GM10266 (cell line): ENCODE measurements at regions not wholly inside any gene's neighbourhood (a gene's known extent, or its start where the extent isn't known, plus 50 kb on each side); places are given as distances from the start of the nearest gene placed in this dataset.

Experiments used
- DNase-seq: peaks from one replicate; pipeline ENCODE4 v3.0.0; 2012; ENCODE audit errors: extremely low spot score
- TF ChIP-seq, protein P1 (sequence below): IDR thresholded peaks from 2 replicates; pipeline ENCODE4 v1.5.1; 2012; ENCODE audit warnings: mild to moderate bottlenecking, low read depth; ENCODE audit not compliant: control insufficient read depth, insufficient read depth; ENCODE audit errors: missing control alignments

- TF ChIP-seq, protein P1, sequence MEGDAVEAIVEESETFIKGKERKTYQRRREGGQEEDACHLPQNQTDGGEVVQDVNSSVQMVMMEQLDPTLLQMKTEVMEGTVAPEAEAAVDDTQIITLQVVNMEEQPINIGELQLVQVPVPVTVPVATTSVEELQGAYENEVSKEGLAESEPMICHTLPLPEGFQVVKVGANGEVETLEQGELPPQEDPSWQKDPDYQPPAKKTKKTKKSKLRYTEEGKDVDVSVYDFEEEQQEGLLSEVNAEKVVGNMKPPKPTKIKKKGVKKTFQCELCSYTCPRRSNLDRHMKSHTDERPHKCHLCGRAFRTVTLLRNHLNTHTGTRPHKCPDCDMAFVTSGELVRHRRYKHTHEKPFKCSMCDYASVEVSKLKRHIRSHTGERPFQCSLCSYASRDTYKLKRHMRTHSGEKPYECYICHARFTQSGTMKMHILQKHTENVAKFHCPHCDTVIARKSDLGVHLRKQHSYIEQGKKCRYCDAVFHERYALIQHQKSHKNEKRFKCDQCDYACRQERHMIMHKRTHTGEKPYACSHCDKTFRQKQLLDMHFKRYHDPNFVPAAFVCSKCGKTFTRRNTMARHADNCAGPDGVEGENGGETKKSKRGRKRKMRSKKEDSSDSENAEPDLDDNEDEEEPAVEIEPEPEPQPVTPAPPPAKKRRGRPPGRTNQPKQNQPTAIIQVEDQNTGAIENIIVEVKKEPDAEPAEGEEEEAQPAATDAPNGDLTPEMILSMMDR: no peak
- DNase-seq: no peak
Measured at GRCh38 chr14:83842547-83842946, 1687.4 kb upstream of the FLRT2 start.

GRCh38 chr14:83847102-83847501, 1682.8 kb upstream of the FLRT2 start:
- TF ChIP-seq, protein P1: no peak

GRCh38 chr14:83850092-83850491, 1679.9 kb upstream of the FLRT2 start:
- TF ChIP-seq, protein P1: no peak
- no peak for DNase-seq

More at GRCh38 chr14:83847102-83847501, 1682.8 kb upstream of the FLRT2 start:
- no peak for DNase-seq

DNA sequence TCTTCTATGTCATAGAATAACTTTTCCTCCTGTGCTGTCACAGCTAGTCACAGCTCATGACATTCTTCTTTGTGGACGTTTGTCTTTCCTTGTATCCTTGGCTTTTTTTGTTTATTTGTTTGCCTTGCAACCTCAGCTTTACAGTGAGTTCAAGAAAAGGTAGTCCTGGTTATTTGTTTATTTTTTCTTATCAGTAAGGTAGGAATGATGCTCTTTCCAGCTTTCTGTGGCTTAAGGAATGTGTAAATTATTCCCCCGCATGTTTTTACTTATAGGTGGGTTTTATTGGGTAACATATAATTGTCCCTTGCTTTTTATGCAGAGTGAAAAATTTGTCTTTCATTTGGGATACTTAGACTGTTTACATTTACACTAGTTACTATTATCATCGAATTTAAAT, 1673.6 kb upstream of the FLRT2 start:
- TF ChIP-seq, protein P1: no peak
- no peak for DNase-seq

- TF ChIP-seq, protein P1: no peak
- no peak for DNase-seq
Measured at GRCh38 chr14:83860631-83861155, 1669.3 kb upstream of the FLRT2 start.

DNA sequence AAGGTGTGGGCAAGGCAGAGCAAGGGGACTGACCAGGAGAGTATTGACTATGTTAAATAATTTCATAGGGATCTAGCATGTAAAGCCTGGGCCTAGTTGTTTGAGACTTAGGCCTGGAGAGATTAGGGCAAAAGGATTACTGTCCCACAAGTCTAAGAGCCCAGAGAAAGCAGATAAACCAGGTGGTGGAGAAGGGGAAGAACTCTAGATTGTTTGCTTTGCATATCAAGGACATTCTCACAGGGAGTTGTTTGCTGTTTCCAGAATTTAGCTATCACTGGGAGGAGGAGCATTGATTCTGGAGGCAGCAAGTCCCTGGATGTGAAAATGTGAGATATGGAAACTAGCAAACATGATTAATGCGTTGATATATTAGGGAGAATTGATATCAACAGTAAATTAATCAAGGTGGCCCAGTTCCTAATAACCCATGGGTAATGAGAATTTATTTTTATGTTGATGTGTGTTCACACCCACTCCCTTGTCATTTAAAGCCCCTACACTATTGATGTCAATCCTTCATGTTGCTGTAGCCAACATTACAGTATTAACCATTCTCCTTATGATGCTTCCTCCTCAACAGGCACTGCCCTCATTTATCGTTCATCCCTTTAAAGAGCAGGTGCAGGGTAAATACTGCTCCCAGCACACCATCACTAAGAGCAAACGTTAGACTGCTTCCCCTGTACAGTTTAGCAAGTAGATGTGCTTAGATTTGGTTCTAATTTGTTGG, 1666.7 kb upstream of the FLRT2 start:
- TF ChIP-seq, protein P1: no peak
- no peak for DNase-seq

DNA sequence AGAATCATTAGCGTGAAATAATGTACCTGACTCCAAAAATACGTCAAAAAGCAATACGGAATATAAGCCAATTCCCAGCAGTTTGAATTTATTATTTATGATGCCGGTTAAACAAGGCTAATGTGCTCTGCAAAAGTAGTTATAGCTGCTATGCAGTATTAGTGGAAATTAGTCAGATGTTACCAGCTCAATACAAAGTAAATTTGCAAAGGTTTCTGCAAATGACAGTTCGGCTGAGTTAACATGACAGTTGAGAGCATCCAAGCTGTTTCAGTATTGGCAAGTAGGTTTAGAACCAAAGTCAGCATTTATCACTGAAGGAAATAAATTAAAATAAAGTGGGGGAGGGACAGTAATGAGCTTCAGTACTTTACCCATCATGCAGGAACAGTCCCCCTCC, 1665.8 kb upstream of the FLRT2 start:
- TF ChIP-seq, protein P1: no peak
- no peak for DNase-seq
